Stromal cell of bone marrow (primary cell): ENCODE measurements at regions not wholly inside any gene's neighbourhood (a gene's known extent, or its start where the extent isn't known, plus 50 kb on each side); places are given as distances from the start of the nearest gene placed in this dataset.
A peak's percentile ranks its signal among the peaks of the same experiment; 100 is the strongest.

Experiments
- DNase-seq: peaks from one replicate; pipeline ENCODE4 v3.0.0-alpha.2; 2012; ENCODE audit warnings: low read depth

DNA sequence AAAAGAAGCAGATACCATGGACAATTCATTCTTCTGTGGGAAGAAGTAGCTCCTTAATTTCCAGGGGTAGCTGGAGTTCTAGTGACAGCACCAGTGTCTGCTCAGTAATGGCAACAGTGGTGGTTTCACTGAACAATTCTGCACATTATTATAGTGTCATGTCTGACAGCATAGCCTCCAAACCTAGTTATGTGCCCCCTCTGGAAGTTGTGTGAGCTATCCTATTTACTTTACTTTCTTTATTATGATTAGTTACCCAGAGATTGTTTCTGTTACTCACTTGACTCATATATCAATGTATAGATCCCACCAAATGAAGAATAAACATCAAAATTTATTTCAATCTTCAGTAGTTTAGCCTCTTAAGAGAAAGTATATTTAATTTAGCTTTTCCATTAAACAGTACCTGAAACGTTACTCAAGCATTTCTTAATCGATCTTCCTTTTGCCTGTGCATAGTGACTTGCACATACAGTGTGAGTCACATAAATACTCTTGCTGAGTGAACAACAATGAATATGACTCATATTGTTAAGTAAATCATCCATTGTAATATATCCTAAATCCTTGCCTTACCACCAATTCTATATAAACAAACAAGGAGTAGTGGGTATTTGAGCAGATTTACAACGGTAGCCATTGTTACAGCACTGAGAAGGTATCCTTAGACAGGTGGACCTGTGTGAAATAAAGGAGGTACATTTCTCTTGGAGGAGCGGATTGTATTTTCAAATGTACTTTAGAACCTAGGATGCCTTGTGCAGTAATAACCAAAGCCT lies 534.7 kb downstream of the ANKRD50 start:
- DNase-seq, result peak; percentile 61

DNA sequence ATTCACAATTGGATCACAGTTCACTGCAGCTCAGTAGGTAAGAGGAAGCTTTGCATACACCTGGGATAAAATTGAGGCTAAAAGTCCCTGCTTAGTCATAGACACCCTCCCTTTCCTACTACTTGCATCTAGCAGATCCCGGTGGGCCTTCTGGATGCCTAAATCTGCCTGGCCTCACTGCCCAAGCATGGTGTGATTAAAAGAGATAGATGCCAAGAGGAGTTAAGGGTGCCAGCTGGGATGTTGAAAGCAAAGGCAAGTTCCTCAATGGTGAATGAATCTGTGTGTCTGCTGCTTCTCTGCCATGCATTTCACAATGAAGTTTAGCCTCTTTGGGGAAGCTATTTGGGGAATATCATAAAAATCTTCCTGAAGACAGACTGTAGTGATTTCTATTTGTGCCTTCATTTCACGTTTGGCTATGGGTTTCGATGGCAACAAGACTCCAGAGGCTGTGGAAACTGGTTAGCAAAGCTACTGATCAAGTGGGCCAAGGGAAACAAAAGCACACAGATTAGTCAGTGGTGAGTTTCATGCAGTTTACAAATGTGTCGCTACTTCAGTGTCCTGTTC lies 534.0 kb downstream of the ANKRD50 start:
- DNase-seq, result peak; percentile 93

DNA sequence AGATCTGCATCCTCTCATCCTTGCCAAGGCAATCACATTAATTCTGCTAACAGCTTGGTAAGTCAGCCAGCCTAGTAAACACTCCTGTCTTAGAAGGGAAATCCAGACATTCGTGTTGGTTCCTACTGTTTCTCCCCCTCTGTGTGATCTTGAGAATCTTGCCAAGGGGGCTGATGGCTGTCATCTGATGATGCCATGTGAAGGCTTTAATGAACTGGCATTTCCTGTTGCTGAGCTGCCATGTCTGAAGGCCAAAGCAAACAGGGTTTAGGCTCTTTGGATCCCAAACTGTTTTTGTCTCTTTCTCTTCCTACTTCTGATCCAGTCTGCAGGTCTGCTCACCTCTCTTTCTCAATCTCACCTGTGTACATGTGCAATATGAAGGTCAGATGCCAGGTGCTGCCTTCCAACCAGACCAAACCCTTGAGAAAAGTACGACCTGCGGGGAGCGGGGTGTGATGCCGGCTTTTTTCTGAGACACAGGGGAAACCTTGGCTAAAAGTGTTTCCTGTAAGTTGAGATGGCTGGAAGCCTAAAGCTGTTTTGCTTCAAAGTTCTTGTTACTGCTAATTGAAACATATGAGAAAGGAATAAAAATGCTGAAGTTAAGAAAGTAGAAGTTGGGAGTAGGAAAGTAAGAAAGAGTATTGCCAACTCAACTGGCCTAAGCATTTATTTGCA lies 532.9 kb downstream of the ANKRD50 start:
- no peak for DNase-seq

DNA sequence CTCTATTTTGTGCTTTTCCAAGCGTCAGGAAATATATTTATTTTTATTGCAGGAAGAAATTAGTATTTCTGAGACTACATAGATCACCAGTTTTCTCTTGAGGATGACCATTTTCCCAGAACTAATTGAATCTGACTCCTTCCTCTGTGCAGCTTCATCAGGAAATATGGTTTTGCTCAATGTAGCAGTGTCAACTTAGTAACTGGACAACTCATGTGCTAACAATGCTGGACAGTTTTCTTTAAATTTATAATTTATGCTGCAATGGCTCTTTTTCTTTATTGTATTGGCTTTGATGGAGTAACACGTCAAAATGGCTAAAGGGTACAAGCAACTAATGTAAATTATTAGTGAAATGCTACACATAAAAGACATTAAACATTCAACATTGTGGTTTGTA lies 531.5 kb downstream of the ANKRD50 start:
- DNase-seq, result no peak

DNA sequence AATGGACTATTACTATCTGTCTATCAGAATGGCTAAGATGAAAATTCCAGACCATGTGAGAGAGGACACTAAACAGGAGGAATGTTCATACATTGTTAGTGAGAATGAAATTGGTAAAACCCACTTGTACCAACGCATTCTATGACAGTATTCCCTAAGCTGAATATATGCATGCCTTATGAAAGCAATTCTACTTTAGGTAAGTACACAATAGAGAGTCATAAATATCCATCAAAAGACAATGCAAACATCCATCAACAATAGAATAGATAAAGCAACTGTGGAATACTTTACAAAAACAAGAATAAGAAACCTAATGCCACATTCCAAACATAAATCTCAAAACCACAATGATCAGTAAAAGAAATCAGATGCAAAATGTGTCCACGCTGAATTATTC lies 529.3 kb downstream of the ANKRD50 start:
- no peak for DNase-seq

DNA sequence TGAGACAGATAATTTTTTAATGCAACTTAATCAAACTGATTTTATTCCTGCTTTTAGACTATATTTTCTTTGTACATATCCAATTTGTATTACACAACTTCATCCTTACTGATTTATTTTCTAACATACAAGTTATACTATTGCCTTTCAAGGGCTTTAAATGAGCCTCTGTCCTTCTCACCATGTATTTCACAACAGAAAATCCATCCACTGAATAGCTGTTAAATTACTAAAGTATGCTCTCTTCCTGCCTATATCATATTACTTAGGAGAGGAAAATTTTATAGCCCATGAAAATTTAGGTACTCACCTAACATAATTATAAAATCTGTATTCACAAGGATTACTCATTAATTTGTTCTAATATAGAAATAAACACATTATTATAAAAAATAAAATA lies 528.6 kb downstream of the ANKRD50 start:
- no peak for DNase-seq

DNA sequence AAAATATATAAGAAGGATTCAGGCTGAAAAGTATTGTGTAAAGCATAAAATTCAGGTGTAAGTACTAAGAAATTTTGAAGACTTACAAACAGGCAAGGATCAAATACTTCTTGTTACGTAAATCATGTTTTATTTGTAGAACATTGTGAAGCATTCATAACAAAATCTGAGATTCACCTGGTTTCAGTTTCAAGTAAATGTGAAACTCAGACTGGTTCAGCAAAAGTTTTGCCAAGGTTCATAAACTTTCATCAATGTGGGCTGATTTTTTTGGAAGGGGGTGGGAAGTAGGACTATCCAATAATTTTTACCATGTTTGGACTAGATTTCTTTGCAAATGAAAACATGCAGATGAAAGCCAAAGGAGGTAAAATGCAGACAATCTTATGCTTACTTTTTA lies 527.7 kb downstream of the ANKRD50 start:
- DNase-seq, result no peak

DNA sequence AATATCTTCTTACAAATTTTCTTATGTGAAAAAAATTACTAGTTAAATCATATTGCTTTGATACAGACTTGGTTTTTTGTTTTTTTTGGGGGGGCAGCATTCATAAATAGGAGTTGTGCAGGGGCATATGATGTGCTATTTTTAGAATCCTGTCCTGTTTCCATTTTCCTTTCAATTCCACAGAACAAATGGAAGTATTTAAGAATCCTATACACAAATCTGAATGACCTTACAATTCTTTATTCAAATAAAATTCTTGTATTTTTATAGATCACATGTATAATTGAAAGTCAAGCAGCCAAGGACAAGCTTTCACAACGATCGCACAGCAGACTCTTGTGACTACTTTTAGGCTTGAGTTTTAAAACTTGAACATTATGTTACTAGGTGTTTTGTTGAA lies 523.9 kb downstream of the ANKRD50 start:
- DNase-seq, result no peak

DNA sequence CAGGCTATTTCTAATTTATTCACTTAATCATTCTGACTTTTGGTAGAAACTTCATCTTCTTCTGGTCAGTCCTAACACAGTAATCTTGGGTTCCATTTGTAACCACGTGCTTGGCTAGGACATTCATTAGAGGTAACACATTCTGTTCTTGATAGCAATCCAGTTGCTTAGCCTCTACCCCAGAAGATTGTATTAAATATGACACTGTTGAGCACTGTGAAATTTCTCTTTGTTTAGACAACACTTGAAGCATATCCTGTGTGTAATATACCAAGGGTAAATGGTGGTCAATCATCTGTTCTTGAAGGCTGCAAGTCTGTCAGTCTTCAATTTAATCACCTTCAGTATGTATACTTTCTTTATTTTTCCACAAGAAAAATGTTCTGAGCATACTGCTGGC lies 523.0 kb downstream of the ANKRD50 start:
- DNase-seq, result no peak

DNA sequence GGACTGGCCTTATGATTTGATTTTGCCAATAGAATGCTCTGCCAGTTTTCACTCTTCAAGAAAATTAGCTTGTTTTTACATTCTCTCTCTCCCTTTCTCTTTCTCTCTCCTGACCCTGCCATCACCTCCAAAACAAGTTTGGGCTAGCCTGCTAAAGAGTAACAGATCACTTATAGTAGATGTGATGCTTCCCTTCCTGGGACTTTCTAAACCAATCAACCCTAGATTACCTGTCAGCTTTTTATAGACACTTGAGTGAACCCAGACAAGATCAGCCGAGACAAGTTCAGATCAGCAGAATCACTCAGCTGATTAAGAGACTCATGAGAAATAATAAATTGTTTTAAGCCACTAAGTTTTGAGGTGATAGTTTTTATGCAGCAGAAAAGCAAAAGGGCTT lies 521.2 kb downstream of the ANKRD50 start:
- no peak for DNase-seq

DNA sequence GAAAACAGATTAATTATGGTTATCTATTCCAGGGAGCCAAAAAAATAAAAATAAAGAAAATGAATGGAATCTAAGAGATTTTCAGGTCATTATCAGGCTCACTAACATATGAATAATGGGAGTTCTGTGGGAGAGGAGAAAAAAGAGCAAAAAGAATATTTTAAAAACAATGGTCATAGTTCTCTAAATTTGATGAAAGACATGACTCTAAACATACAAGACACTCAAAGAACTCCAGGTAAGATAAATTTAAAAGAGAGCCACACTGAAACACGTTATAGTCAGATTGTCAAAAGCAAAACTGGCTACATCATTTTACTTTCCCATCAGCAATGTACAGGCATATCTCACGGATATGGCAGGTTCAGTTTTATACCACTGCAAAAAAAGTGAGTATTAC lies 520.0 kb downstream of the ANKRD50 start:
- no peak for DNase-seq

DNA sequence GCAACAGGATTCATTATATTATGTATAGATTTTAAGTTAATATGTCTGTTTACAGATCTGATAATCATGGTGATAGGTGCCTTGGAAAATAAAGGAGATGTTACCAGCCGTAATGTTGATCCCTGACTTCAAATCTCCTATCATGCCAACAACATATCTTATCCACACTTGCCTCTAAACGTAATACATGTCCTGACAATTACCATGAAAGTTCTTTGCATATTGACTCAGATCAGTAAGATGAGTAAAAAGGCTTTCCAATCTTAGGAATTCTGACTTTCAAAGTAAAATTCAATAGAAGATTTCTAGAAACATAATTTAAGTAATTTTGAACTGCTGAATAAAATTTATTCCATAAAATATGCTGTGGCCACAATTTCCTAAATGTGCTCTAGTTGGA lies 513.3 kb downstream of the ANKRD50 start:
- DNase-seq, result no peak

DNA sequence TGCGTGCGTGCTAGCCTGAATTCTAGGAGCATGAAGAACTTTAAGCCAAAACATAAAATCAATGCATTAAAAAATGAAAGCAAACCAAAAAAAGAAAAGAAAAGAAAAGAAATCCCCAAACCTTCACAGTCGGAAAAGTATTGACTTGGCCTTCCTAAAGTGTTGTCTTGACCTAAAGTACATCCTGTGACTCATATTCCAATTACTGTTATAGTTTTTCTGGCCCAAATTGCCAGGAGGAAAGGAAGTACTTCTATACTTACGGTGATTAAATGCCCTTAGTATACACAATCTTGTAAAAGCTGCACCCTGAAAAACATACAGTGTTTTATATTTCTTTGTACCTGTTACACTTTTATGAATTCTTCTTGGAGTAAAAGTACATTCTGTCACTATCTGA lies 512.8 kb downstream of the ANKRD50 start:
- DNase-seq, result peak; percentile 35

DNA sequence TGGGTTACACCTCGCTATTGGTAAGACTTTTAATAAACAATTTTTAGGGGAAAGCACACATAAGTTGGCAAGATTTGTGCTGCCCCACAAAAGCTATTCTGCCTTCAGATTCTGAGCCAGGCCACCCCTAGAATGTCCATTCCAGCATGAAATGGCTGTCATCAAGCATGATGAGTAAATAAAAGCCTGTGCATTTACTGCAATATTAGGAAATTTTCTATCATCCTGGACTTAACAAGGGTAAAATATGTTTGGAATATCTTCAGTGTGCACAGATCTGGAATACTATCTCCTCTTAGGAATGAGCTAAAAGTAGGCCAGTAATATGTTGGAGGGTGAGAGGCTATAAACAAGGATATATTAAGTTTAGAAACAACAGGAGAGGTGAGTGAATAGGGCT lies 510.9 kb downstream of the ANKRD50 start:
- no peak for DNase-seq

DNA sequence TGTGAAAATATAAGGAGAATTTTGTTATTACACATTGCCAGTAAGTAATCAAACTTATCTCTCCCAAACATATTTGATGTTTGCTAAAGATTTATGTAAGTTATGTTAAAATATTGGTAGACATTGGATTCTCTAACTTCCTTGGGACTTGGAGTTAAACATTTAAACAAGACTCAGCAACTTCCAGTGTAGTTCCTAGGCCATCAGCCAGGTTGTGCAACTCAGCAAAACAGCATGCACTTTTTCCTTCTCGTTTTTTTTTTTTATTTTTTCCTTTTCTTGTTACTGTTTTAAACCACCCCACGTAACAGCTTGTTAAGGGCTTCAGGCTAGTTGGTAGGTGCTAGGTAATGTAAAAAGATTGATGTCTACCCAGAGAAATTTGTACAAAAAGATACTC lies 510.4 kb downstream of the ANKRD50 start:
- DNase-seq, result peak; percentile 55

DNA sequence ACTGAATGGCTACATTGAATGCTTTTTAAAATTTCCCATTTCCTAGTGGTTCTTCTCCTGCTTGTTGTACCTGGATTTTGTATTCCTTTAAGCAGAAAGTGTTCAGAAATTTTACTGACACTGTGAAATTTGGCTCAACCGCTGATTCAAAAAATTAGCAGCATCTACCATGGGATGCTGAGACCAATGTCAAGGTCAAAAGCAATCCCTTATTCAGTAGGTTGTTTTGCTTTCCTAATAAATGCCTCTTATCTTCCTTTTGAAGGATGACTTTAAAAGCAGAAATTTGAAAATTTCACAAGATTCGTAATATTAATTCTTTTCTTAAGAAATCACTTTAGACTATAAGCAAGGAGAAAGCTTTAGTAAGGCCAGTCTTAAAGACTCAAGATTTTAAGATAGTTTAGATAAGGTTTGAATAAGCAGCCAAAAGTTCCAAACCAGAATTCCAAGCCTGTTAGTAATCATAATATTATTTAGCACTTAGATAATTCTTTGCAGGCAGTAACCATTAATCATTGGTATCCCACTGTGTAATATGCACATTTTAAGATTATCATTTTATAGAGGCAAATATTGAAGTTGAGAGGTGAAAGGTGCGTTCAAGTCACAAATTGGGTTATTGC lies 508.8 kb downstream of the ANKRD50 start:
- DNase-seq, result no peak

DNA sequence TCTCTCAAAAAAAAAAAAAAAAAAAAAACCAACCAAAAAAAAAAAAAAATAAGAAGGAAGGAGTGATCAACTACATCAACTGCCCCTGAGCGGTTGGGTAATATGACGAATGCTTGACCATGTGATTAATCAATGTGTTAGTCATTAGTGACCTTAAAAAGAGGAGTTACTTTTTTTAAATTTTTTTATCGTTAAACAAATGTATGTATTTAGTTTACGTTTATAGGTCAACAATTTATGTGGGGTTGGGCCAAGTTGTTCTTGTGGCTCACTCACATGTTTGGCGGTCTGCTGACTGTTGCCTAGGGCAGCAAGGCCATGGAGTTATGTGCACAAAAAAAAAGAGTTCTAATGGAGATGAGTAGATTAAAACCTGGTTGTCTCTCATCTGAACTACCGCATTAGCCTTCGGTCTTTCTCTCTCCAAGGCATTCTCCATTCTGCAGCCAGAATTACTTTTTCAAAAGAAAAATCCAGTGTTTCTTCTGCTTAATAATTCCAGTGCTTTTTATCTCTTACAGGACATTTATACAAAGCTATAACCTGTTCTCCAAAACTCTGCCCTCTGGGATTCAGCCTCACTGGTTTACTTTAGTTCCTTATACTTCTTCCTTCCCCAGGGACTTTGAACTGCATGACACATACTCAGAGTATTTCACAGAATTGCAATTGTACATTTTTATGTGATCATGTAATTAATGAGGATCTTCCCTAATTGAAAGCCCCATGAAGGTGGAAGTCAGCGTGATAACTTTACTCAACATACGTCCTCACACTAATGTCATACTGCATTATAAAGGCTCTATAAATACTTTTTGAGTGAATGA lies 505.5 kb downstream of the ANKRD50 start:
- no peak for DNase-seq

DNA sequence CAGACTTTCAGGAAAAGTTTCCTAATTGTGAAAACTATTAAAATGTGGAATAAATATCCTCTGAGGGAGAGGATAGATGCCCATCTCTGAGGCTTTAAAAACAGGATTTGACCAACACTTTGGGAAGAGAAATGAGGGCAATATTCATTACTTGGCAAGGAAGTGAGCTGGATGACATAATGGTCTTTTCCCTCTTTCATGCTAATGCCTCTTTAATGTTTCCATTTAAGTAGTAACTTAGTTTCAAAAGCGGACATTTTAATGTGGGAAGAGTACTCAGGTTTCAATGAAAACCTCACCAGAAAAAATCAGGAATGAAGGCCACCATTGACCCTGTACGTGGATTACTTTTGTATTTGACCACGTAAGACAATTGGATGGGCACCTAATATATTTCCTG lies 503.3 kb downstream of the ANKRD50 start:
- DNase-seq, result no peak

DNA sequence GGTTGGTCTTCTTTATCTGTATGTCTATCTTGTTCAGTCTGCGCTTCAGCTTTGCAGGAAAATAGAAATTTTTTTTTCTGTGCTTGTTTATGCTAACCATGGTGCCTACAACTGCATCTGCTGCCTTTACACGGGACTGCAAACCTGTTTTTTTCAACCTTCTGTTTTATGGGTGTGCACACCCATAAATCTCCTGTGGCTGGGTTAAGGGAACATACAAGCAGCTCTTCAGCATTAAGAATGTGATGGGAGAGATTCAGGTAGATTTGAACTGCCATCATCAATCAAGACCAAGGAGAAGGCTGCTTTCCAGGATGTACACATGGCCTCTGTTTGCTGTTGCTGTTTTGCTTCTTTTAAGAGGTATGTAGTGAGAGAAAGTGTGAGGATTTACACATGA lies 502.9 kb downstream of the ANKRD50 start:
- no peak for DNase-seq

DNA sequence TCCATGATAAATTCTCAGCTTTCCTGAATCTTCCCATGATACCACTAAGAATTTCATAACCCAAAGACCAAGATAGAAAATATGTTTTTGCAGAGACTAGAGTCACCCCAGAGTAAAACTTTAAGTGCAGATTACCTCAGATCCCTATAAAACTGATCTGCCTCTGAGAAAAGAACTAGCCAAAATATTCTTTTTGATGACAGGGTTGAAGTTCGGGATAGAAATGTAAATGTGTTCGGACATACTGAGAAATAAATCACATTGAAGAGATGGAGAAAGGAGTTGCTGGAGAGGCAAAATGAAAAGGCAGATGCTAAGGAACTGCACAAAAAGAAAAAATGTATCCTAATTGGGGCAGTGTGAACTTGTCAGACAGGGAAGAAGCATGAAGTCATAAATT lies 501.8 kb downstream of the ANKRD50 start:
- no peak for DNase-seq

DNA sequence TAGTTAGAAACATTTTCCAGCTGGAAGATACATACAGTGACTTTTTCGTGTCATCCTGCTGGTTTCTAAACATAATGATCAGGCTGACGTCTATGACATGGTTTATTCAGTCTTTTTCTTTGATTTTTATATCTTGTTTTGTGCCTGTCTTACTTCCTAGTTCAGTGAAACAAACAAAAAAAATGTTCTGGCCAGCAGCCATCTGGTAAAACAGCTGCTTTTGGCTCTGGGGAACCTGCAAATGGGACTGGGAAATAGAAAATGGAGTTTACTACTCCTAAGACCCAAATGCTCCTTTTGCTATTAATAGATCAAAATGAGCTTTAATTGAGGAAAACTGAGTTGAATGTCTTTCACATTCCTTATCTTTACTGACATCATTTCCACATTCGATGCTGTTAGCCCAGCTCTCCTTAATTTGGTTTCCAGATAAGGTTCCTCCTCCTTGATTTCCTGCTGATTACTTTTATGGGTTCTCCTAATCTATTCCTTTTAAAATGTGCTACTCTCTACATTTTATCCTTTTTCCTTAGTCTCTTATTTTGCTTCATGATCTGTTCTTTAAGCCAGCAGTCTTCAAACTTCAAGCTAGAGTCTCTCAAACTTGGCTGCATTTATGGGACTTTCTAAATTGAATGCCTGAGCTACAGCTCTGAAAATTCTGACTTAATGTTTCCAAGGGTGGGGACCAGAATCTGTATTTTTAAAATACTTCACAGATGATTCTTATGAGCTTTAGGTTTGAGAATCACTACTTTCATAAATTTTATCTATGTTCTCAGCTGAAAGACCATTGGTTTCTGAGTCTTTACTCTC lies 499.5 kb downstream of the ANKRD50 start:
- DNase-seq, result no peak
